ENCODE measurements at regions not wholly inside any gene's neighbourhood (a gene's known extent, or its start where the extent isn't known, plus 50 kb on each side); places are given as distances from the start of the nearest gene placed in this dataset.

- no peak for DNase-seq
Measured at GRCh38 chr2:172333235-172333977, 94.0 kb upstream of the ITGA6 start.

- DNase-seq = no peak
Measured at GRCh38 chr2:172333978-172334330, 93.4 kb upstream of the ITGA6 start.

- no peak for DNase-seq
Measured at GRCh38 chr2:172334988-172335387, 92.4 kb upstream of the ITGA6 start.

GRCh38 chr2:172335736-172336135 lies 91.7 kb upstream of the ITGA6 start:
- no peak for DNase-seq

- DNase-seq = no peak
Measured at GRCh38 chr2:172336681-172337080, 90.7 kb upstream of the ITGA6 start.

GRCh38 chr2:172339371-172340010 lies 87.9 kb upstream of the ITGA6 start:
- DNase-seq = no peak

GRCh38 chr2:172340394-172340793 lies 87.0 kb upstream of the ITGA6 start:
- no peak for DNase-seq

GRCh38 chr2:172342078-172342477 lies 85.3 kb upstream of the ITGA6 start:
- DNase-seq = no peak

GRCh38 chr2:172342611-172343010 lies 84.8 kb upstream of the ITGA6 start:
- no peak for DNase-seq

- no peak for DNase-seq
Measured at GRCh38 chr2:172344159-172344558, 83.2 kb upstream of the ITGA6 start.

GRCh38 chr2:172345956-172346555 lies 81.3 kb upstream of the ITGA6 start:
- DNase-seq = no peak

GRCh38 chr2:172348555-172349288 lies 78.7 kb upstream of the ITGA6 start:
- DNase-seq = no peak

GRCh38 chr2:172350839-172351479 lies 76.4 kb upstream of the ITGA6 start:
- no peak for DNase-seq

GRCh38 chr2:172351586-172351985 lies 75.8 kb upstream of the ITGA6 start:
- no peak for DNase-seq

GRCh38 chr2:172354347-172354746 lies 73.0 kb upstream of the ITGA6 start:
- no peak for DNase-seq

GRCh38 chr2:172357442-172357841 lies 69.9 kb upstream of the ITGA6 start:
- no peak for DNase-seq

- no peak for DNase-seq
Measured at GRCh38 chr2:172358691-172359556, 68.5 kb upstream of the ITGA6 start.

- no peak for DNase-seq
Measured at GRCh38 chr2:172361360-172361759, 66.0 kb upstream of the ITGA6 start.

- DNase-seq = no peak
Measured at GRCh38 chr2:172361840-172362239, 65.5 kb upstream of the ITGA6 start.

- DNase-seq = no peak
Measured at GRCh38 chr2:172364261-172364660, 63.1 kb upstream of the ITGA6 start.

GRCh38 chr2:172366596-172367150 lies 60.7 kb upstream of the ITGA6 start:
- no peak for DNase-seq

All from NCI-H187 (cell line).